ENCODE measurements at regions not wholly inside any gene's neighbourhood (a gene's known extent, or its start where the extent isn't known, plus 50 kb on each side); places are given as distances from the start of the nearest gene placed in this dataset.

GRCh38 chr2:120681696-120682288 is 53.9 kb upstream of the GLI2 start:
- TF ChIP-seq CTCF (IDR thresholded peaks at IDR 0.05; ENCODE audit: poor library complexity) (no peak), EZH2 (IDR thresholded peaks at IDR 0.05; ENCODE audit: borderline replicate concordance) (no peak), EZH2phosphoT487 (IDR thresholded peaks at IDR 0.05; ENCODE audit: low read depth, severe bottlenecking, unreplicated experiment) (no peak)

Data from hepatocyte (in vitro differentiated cells).